Endothelial cell of umbilical vein (primary cell): ENCODE measurements at regions not wholly inside any gene's neighbourhood (a gene's known extent, or its start where the extent isn't known, plus 50 kb on each side); places are given as distances from the start of the nearest gene placed in this dataset.

Experiments
- BruUV-seq: library from RNA; stranded (reverse); fragments of 400-500 nt; replicated peaks from 2 replicates; lab custom pipeline; 2021; lab: Mats Ljungman, UMichigan
- CTCF ChIA-PET: fragments of 300-600, 350-600 bp; sonication (Branson Sonifier 250); formaldehyde crosslinking; loops from one replicate; lab custom pipeline; 2021; ENCODE audit warnings: antibody characterized with exemption, inconsistent platforms; lab: Charles Lee
- POLR2A ChIA-PET: fragments of 300-600, 350-600 bp; sonication (Branson Sonifier 250); formaldehyde crosslinking; loops from one replicate; lab custom pipeline; 2021; ENCODE audit warnings: antibody characterized with exemption, inconsistent platforms; lab: Charles Lee
- DNase-seq: peaks from one replicate; pipeline ENCODE4 v3.0.0-alpha.2; 2011; ENCODE audit warnings: low read depth, low spot score
- FAIRE-seq: peaks from 2 replicates; lab custom pipeline; 2011; peaks lifted over from hg19 to GRCh38; lab: Jason Lieb, UNC
- H2AFZ ChIP-seq: 2 replicates; pipeline ENCODE4 v1.6.0; 2012; ENCODE audit warnings: low read depth, low read length, control low read depth, inconsistent platforms
- H3K27ac ChIP-seq: 2 replicates; pipeline ENCODE4 v1.5.1; 2011; ENCODE audit warnings: low read depth, mild to moderate bottlenecking, control low read depth, low read length, moderate library complexity; ENCODE audit not compliant: insufficient read depth
- H3K27me3 ChIP-seq, 2 experiments: 2 replicates each; pipeline versions ENCODE4 v1.6.0 to v1.6.1; 2011; ENCODE audit warnings: low read length in 2 of 2, mixed read lengths in 1 of 2; ENCODE audit not compliant: control insufficient read depth in 2 of 2, insufficient read depth in 2 of 2
- H3K36me3 ChIP-seq, 2 experiments: 2 replicates in 1 of 2; 3 replicates in 1 of 2; pipeline ENCODE4 v1.5.1; 2011; ENCODE audit warnings: low read length in 2 of 2, mild to moderate bottlenecking in 1 of 2, moderate library complexity in 1 of 2; ENCODE audit not compliant: control insufficient read depth in 2 of 2, insufficient read depth in 2 of 2; ENCODE audit errors: extremely low read depth in 1 of 2
- H3K4me1 ChIP-seq: 3 replicates; pipeline ENCODE4 v1.5.1; 2011; ENCODE audit warnings: mild to moderate bottlenecking, low read length; ENCODE audit not compliant: control insufficient read depth, insufficient read depth; ENCODE audit errors: extremely low read depth
- H3K4me2 ChIP-seq: 2 replicates; pipeline ENCODE4 v1.6.1; 2011; ENCODE audit warnings: low read length, control low read depth, mixed read lengths; ENCODE audit not compliant: insufficient read depth
- H3K4me3 ChIP-seq, 3 experiments: fragments of 200-600 bp in 1 of 3; sonication (generic), shearing (Covaris generic) in 1 of 3; replicated peaks in 1 of 3; 2 replicates each; pipeline ENCODE4 v1.5.1; 2011 to 2016; ENCODE audit warnings: control low read depth in 3 of 3, low read length in 3 of 3, mild to moderate bottlenecking in 2 of 3, inconsistent platforms in 1 of 3, low read depth in 1 of 3, moderate library complexity in 1 of 3; ENCODE audit not compliant: insufficient read depth in 1 of 3
- H3K79me2 ChIP-seq: 2 replicates; pipeline ENCODE4 v1.6.0; 2012; ENCODE audit warnings: low read length, inconsistent platforms; ENCODE audit not compliant: control insufficient read depth, insufficient read depth
- H3K9ac ChIP-seq: replicated peaks from 2 replicates; pipeline ENCODE3; 2011; ENCODE audit warnings: low read length, control low read depth; ENCODE audit not compliant: insufficient read depth; ENCODE audit errors: extremely low read depth
- H3K9me1 ChIP-seq: replicated peaks from 3 replicates; pipeline ENCODE4 v1.6.0; 2011; ENCODE audit warnings: mild to moderate bottlenecking, low read length; ENCODE audit not compliant: control insufficient read depth, insufficient read depth; ENCODE audit errors: extremely low read depth
- H3K9me3 ChIP-seq: replicated peaks from 2 replicates; pipeline ENCODE4 v1.5.1; 2012; ENCODE audit warnings: low read length, inconsistent platforms; ENCODE audit not compliant: control insufficient read depth, insufficient read depth
- H4K20me1 ChIP-seq: replicated peaks from 2 replicates; pipeline ENCODE3; 2011; ENCODE audit warnings: mild to moderate bottlenecking, low read length; ENCODE audit not compliant: control insufficient read depth, insufficient read depth; ENCODE audit errors: extremely low read depth
- CTCF ChIP-seq, 2 donors: IDR thresholded peaks; 1 replicate in 1 of 2; 2 replicates in 1 of 2; pipeline ENCODE4 v1.5.1; 2011; ENCODE audit warnings: low read length in 2 of 2, mild to moderate bottlenecking in 2 of 2, moderate library complexity in 2 of 2, control low read depth in 1 of 2, inconsistent platforms in 1 of 2, low read depth in 1 of 2; ENCODE audit not compliant: insufficient read depth in 1 of 2; ENCODE audit errors: extremely low read depth in 1 of 2
- EZH2 ChIP-seq: IDR thresholded peaks from 2 replicates; pipeline ENCODE4 v1.6.1; 2012; ENCODE audit warnings: borderline replicate concordance, low read depth, mild to moderate bottlenecking, moderate library complexity, low read length, inconsistent platforms; ENCODE audit not compliant: severe bottlenecking
- FOS ChIP-seq: IDR thresholded peaks from 2 replicates; pipeline ENCODE4 v1.6.1; 2011; ENCODE audit warnings: mild to moderate bottlenecking, low read length, moderate library complexity, borderline replicate concordance; ENCODE audit not compliant: insufficient read depth
- GATA2 ChIP-seq: IDR thresholded peaks from 2 replicates; pipeline ENCODE4 v1.7.0; 2011; ENCODE audit warnings: low read depth, mild to moderate bottlenecking, moderate library complexity, mixed read lengths, low read length; ENCODE audit not compliant: insufficient read length, insufficient read depth
- JUN ChIP-seq: IDR thresholded peaks from 2 replicates; pipeline ENCODE4 v1.6.1; 2011; ENCODE audit warnings: borderline replicate concordance, low read depth; ENCODE audit not compliant: insufficient read length, insufficient read depth
- MAX ChIP-seq: IDR thresholded peaks from 2 replicates; pipeline ENCODE4 v1.6.1; 2011; ENCODE audit not compliant: insufficient read depth, insufficient read length
- MYC ChIP-seq: IDR thresholded peaks from one replicate; pipeline ENCODE4 v1.6.1; 2011; ENCODE audit warnings: mild to moderate bottlenecking, low read depth, low read length
- POLR2A ChIP-seq: IDR thresholded peaks from 2 replicates; pipeline ENCODE4 v1.6.1; 2012; ENCODE audit warnings: low read depth, mild to moderate bottlenecking, control low read depth, low read length
- POLR2AphosphoS5 ChIP-seq: IDR thresholded peaks from 2 replicates; pipeline ENCODE4 v1.6.1; 2012; ENCODE audit warnings: low read depth, mild to moderate bottlenecking, control low read depth, low read length, moderate library complexity; ENCODE audit not compliant: insufficient read depth
- dilution Hi-C: fragments of 300-500 bp; cut with MboI; formaldehyde crosslinking; loops from one replicate; pipeline ENCODE4 v1.15.0; 2019; ENCODE audit warnings: low sequenced_read_pairs; ENCODE audit not compliant: extremely low pct_ligation_motif_present
- intact Hi-C: fragments of 100-400 bp; cut with micrococcal nuclease; formaldehyde crosslinking; loops from one replicate; pipeline ENCODE4 v1.10.0; 2022

- dilution Hi-C loops (no loop called here), intact Hi-C loops (no loop called here)
- Histone ChIP-seq H3K27ac (no peak overlapping the region), H3K9ac (no peak overlapping the region), H3K4me1 (no peaks in the 10 kb centered on the region), H4K20me1 (no peaks in the 10 kb centered on the region), H3K4me2 (no peak overlapping the region), H2AFZ (no peak overlapping the region), H3K27me3 (no peaks in the 10 kb centered on the region), H3K36me3 (no peaks in the 10 kb centered on the region), H3K9me3 (peaks cover 12% of the 10 kb centered on the region), H3K9me1 (no peaks in the 10 kb centered on the region), H3K4me3 (no peak overlapping the region), H3K79me2 (no peaks in the 10 kb centered on the region)
- TF ChIP-seq MYC: no peak
- TF ChIP-seq FOS: no peak
- no peak for TF ChIP-seq JUN
- no TSS peak for BruUV-seq
- DNase-seq (no peak), FAIRE-seq (no peak)
- POLR2A ChIA-PET: no interaction called here
- CTCF ChIA-PET: no interaction called here
Observed at GRCh38 chr20:55701467-55701866, 303.9 kb downstream of the CBLN4 start.

GRCh38 chr20:55696520-55696919, 308.8 kb downstream of the CBLN4 start:
- no peak for FAIRE-seq
- H3K9ac ChIP-seq: no peak overlapping the region
- TF ChIP-seq POLR2AphosphoS5: no peak
- TF ChIP-seq JUN: no peak
- no peak for TF ChIP-seq POLR2A
- no peak for TF ChIP-seq GATA2
- TF ChIP-seq MAX: no peak
- TF ChIP-seq FOS: no peak
- TF ChIP-seq EZH2: no peak
- no peak for TF ChIP-seq CTCF (IDR thresholded peaks at IDR 0.05; ENCODE audit: extremely low read depth in 1 of 2, insufficient read depth in 1 of 2, low read depth in 1 of 2, low read length in 2 of 2)
- TF ChIP-seq MYC: no peak
- H3K79me2 ChIP-seq: no peaks in the 10 kb centered on the region
- no peaks in the 10 kb centered on the region for H3K36me3 ChIP-seq
- H4K20me1 ChIP-seq: no peaks in the 10 kb centered on the region
- H3K4me1 ChIP-seq: no peaks in the 10 kb centered on the region
- H3K27ac ChIP-seq: no peak overlapping the region
- H3K9me1 ChIP-seq: no peaks in the 10 kb centered on the region
- peaks cover 5% of the 10 kb centered on the region for H3K9me3 ChIP-seq
- H3K4me3 ChIP-seq: no peak overlapping the region
- intact Hi-C loops (no loop called here), dilution Hi-C loops (no loop called here)
- ChIA-PET POLR2A (no interaction called here), CTCF (no interaction called here)
- no peak overlapping the region for H2AFZ ChIP-seq
- no peaks in the 10 kb centered on the region for H3K27me3 ChIP-seq
- no peak overlapping the region for H3K4me2 ChIP-seq
- no TSS peak for BruUV-seq
- no peak for DNase-seq
